Skin of body (tissue), 1 donor: ENCODE measurements at regions not wholly inside any gene's neighbourhood (a gene's known extent, or its start where the extent isn't known, plus 50 kb on each side); places are given as distances from the start of the nearest gene placed in this dataset.
A peak's percentile ranks its signal among the peaks of the same experiment; 100 is the strongest.

Experiments
- DNase-seq: peaks from one replicate; lab custom pipeline; 2025; lab: John Stamatoyannopoulos, UW

- DNase-seq: no peak
Measured at GRCh38 chr18:59758837-59759236, 61.6 kb upstream of the CCBE1 start.

GRCh38 chr18:59758106-59758505, 60.9 kb upstream of the CCBE1 start:
- no peak for DNase-seq

GRCh38 chr18:59752666-59753065, 55.4 kb upstream of the CCBE1 start:
- peak; percentile 16 for DNase-seq

- DNase-seq: no peak
Measured at GRCh38 chr18:59751186-59751585, 54.0 kb upstream of the CCBE1 start.

GRCh38 chr18:59748628-59749360, 51.6 kb upstream of the CCBE1 start:
- DNase-seq: no peak
